ENCODE measurements at regions not wholly inside any gene's neighbourhood (a gene's known extent, or its start where the extent isn't known, plus 50 kb on each side); places are given as distances from the start of the nearest gene placed in this dataset.

DNA sequence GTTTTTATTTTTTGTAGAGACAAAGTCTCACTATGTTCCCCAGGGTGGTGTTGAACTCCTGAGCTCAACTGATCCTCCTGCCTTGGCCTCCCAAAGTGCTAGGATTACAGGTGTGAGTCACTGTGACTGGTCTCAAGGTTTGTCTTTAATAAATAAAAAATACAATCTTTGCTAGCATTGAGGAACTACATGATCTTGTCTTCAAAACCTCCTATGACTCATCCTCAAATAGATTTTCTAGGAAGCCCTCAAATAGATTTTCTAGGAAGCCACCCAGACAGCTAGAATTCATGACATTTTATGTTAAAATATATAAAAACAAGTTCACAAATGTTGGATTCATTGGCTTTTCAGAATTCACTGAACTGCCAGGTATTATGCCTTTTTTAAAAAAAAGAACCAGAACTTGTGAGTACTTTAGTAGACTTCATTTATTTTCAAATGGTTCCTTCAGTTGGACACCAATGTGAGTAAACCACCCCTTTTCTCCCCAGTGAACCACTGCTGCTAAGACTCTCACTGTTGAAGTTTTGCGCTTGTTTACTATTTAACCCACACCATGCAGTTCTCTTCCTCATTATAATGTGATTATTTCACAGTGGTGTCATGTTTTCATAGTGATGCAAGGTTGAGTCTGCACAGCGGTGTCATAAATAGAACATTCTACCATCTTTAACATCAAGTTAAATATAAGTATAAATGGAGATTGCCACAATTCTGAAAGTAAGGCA, 303.9 kb downstream of the CASP12 start:
- no peak for DNase-seq (ENCODE audit: low read depth in 2 of 2)

GRCh38 chr11:104588970-104589369, 309.3 kb downstream of the CASP12 start:
- DNase-seq (ENCODE audit: low read depth in 2 of 2): no peak

GRCh38 chr11:104588446-104588845, 309.8 kb downstream of the CASP12 start:
- DNase-seq (ENCODE audit: low read depth in 2 of 2): no peak

- no peak for DNase-seq (ENCODE audit: low read depth in 2 of 2)
Observed at GRCh38 chr11:104584823-104585222, 313.4 kb downstream of the CASP12 start.

GRCh38 chr11:104583857-104584256, 314.4 kb downstream of the CASP12 start:
- DNase-seq (ENCODE audit: low read depth in 2 of 2): no peak

GRCh38 chr11:104582431-104582830, 315.8 kb downstream of the CASP12 start:
- no peak for DNase-seq (ENCODE audit: low read depth in 2 of 2)

- DNase-seq (ENCODE audit: low read depth in 2 of 2): no peak
Observed at GRCh38 chr11:104581246-104581980, 316.8 kb downstream of the CASP12 start.

DNA sequence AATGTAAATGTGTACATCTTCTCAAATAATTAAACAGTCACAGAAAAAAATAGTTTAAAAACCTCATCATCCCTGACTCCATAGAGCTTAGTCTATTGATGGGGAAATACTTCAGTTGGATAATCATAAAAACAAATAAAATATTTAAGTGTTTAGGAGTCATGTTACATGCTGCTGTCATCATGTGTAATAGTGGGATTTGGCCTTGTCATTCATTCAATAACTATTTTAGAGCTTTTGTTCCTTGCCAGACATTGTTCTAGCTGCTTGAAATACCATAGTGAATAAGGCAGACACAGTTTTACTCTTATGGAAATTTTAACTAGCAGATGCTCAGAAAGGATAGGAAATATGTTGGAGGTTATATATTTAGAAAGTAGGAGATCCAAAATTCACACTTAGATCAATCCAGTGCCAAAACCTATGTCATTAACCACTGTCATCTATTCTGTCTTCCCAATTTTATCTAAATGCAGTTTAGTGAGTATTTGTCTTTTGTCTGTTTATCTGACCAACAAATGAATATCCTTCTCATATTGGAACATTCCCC, 324.7 kb downstream of the CASP12 start:
- no peak for DNase-seq (ENCODE audit: low read depth in 2 of 2)

GRCh38 chr11:104572279-104572678, 326.0 kb downstream of the CASP12 start:
- DNase-seq (ENCODE audit: low read depth in 2 of 2): no peak

DNA sequence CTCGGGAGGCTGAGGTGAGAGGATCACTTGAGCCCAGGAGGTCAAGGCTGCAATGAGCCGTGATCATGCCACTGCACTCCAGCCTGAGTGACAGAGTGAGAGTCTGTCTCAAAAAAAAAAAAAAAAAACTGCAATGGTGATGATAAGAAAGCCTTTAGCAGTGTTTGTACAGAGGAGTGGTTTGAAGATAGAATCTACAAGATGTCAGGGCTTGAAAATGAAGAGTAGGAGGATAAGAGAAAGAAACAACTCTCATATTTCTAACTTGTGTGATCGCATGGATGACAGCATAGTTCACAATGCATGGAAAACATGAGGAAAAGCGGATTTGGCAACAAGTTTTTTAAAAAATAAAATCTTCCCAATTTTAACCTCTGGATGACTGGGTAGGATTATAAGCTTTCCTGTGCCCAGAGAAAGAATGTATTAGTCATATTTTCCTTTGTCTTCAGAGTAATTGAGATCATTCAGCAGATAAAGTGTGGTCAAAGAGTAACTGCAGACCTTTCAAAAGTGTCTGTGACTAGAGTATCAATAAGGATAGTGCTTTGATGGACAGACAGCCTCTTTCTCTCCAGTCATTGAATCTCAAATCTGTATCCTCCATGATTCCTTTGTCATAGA, 328.1 kb downstream of the CASP12 start:
- no peak for DNase-seq (ENCODE audit: low read depth in 2 of 2)

DNA sequence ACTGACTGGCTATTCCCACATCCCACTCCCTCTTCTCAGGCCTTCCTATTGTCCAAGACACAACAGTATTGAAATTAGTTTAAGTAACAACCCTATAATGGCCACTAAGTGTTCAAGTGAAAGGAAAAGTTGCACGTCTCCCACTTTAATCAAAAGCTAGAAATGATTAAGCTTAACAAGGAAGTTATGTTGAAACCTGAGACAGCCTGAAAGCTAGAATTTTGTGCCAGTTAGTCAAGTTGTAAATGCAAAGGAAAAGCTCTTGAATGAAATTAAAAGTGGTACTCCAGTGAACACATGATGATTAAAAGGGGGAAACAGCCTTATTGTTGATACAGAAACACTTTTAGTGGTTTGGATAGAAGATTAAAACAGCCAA, 332.7 kb downstream of the CASP12 start:
- DNase-seq (ENCODE audit: low read depth in 2 of 2): no peak

DNA sequence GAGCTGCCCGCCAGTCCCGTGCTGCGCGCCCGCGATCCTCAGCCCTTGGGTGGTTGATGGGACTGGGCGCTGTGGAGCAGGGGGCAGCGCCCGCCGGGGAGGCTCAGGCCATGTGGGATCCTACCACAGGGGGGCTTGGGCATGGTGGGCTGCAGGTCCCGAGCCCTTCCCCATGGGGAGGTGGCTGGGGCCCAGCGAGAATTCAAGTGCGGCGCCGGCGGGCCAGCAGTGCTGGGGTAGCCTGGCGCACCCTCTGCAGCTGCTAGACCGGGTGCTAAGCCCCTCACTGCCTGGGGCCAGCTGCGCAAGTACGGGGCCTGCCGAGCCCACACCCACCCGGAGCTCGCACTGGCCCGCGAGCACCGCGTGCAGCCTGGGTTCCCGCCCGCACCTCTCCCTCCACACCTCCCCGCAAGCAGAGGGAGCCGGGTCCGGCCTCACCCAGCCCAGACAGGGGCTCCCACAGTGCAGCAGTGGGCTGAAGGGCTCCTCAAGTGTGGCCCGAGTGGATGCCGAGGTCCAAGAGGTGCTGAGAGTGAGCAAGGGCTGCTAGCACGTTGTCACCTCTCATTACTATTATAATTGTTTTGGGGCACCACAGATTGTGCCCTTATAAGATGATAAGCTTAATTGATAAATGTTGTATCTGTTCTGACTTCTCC, 333.2 kb downstream of the CASP12 start:
- DNase-seq (ENCODE audit: low read depth in 2 of 2): no peak

- DNase-seq (ENCODE audit: low read depth in 2 of 2): no peak
Observed at GRCh38 chr11:104556606-104557301, 341.5 kb downstream of the CASP12 start.

GRCh38 chr11:104549019-104549418, 349.2 kb downstream of the CASP12 start:
- DNase-seq (ENCODE audit: low read depth in 2 of 2): no peak

DNA sequence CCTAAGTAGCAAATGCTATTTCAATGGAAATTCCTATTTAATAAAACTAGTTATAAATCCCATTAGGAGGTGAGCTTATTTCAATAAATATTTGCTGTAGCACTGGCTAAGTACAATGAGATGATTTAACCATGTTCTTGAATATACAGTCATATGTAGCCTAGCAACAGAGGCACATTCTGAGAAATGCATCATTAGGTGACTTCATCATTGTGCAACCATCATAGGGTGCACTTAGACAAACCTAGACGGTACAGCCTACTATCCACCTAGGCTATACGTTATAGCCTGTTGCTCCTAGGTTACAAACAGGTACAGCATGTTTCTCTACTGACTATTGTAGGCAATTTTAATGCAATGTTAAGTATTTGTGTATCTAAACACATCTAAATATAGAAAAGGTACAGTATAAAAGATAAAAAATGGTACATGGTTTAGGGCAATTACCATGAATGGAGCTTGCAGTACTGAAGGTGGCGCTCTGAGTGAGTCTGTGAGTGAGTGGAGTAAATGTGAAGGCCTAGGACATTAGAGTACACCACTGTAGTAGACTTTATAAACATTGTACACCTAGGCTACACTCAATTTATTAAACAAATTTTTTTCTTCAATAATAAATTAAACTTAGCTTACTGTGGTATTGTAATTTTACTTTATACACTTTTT, 350.1 kb downstream of the CASP12 start:
- no peak for DNase-seq (ENCODE audit: low read depth in 2 of 2)

- no peak for DNase-seq (ENCODE audit: low read depth in 2 of 2)
Observed at GRCh38 chr11:104546501-104546900, 351.8 kb downstream of the CASP12 start.

- DNase-seq (ENCODE audit: low read depth in 2 of 2): no peak
Observed at GRCh38 chr11:104541701-104542100, 356.6 kb downstream of the CASP12 start.

- DNase-seq (ENCODE audit: low read depth in 2 of 2): no peak
Observed at GRCh38 chr11:104538313-104538712, 359.9 kb downstream of the CASP12 start.

- DNase-seq (ENCODE audit: low read depth in 2 of 2): no peak
Observed at GRCh38 chr11:104534278-104534677, 364.0 kb downstream of the CASP12 start.

DNA sequence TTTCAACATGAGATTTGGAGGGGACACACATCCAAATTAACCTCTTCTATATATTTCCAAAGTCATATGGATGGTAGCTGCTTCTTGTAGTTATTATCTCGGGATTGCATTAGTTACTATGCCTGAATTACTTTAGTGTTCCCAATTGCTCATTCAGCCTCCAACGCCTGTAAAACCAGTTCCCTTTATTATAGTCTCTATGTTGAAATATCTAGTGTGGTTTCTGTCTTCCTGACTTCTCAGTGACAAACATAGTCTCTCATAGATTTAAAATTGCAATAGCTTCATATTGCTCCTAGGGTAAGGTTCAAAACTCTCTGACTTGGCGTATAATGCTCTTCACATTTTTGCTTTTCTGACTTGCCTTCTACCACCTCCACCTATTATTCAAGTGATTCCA, 366.4 kb downstream of the CASP12 start:
- no peak for DNase-seq (ENCODE audit: low read depth in 2 of 2)

- DNase-seq (ENCODE audit: low read depth in 2 of 2): no peak
Observed at GRCh38 chr11:104531075-104531474, 367.1 kb upstream of the PDGFD start.
